Activated T-cell treated with anti-CD3 and anti-CD28 coated beads, Interleukin-2, amount 50 U/mL, for 24 hours (primary cell): ENCODE measurements at regions not wholly inside any gene's neighbourhood (a gene's known extent, or its start where the extent isn't known, plus 50 kb on each side); places are given as distances from the start of the nearest gene placed in this dataset.

Source experiments
- DNase-seq: peaks from one replicate; pipeline ENCODE4 v3.0.0-alpha.2; 2020
- H3K27ac Mint-ChIP-seq: 2 replicates; pipeline ENCODE4 v1.8.0; 2020; ENCODE audit warnings: mild to moderate bottlenecking, mixed read lengths
- H3K27me3 Mint-ChIP-seq: 2 replicates; pipeline ENCODE4 v1.8.0; 2020; ENCODE audit warnings: mixed read lengths
- H3K36me3 Mint-ChIP-seq: 2 replicates; pipeline ENCODE4 v1.8.0; 2020; ENCODE audit warnings: low read depth, mixed read lengths
- H3K4me1 Mint-ChIP-seq: 2 replicates; pipeline ENCODE4 v1.8.0; 2020; ENCODE audit warnings: low read depth, mixed read lengths
- H3K4me3 Mint-ChIP-seq: 2 replicates; pipeline ENCODE4 v1.8.0; 2020; ENCODE audit warnings: mild to moderate bottlenecking, moderate library complexity, mixed read lengths
- H3K9me3 Mint-ChIP-seq: 2 replicates; pipeline ENCODE4 v1.8.0; 2020; ENCODE audit warnings: mixed read lengths

DNA sequence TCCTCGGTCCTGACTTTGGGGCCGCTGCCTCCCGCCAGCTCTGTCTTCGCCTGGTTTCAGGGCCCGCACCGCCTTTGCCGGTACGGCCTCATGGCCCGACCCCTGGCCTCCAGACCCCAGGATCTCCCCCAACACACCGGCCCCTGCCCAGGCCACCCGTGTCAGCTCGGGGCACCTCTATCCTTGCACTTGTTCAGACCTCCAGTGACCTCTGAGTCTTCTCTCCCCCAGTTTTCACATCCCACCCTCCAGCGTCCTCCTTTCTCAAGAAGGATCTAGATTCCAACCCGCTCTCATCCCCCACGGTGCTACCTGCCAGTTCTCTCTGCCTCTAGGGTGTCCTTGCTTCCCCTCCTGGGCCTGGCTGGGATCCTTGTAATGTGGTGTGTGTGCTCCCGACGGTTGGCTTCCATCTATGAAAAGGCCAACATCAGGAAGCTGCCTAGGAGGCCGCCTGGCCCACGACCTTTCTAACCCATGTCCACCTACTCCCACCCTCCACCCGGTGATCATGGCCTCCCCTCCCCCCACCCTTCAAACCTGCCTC, 61.1 kb downstream of the SPATA31C2 start:
- peak overlapping the region; percentile 72 for H3K4me3 Mint-ChIP-seq
- H3K27ac Mint-ChIP-seq, result no peak overlapping the region
- H3K27me3 Mint-ChIP-seq, result peaks cover 79% of the 10 kb centered on the region
- peaks cover 18% of the 10 kb centered on the region for H3K4me1 Mint-ChIP-seq
- H3K36me3 Mint-ChIP-seq, result no peaks in the 10 kb centered on the region
- no peak for DNase-seq
- H3K9me3 Mint-ChIP-seq, result no peaks in the 10 kb centered on the region

DNA sequence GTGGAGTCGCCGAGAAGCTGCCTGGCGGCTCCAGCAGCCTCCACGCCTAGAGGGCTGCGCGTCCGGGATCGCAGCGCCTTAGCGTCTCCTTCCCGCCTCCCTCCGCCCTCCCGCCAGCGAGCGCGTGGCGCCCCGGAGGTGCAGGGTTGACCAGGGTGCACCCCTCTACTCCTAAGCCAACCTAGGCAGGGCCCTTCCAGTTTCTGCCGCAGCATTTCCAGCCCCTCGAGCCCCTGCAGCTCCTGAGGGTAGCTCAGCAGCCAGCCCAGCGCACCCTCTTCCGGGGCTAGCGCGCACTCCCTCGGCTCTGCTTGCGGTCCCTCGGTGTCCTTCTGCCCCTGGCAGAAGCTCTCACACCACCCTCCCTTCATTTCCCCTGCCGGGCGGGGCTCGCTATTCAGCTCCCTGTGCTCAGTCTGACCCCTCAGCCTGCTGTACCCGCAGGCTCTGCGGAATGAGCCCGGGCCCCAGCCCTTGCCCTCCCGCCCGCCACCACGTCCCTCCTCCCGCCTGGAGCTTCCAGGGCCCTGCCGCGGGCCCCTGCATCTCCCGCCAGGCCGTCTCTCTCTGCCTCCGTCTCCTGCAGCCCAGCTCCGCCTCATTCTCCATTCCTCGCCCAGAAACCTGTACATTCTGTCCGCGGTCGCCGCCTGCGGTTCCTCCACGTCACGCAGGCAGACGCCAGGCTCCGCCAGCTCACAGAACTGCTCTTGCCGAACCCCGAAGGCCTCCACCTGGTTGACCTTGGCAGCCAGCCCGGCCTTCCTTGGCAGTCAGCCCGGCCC, 61.8 kb downstream of the SPATA31C2 start:
- no peak overlapping the region for H3K27ac Mint-ChIP-seq
- H3K36me3 Mint-ChIP-seq, result no peaks in the 10 kb centered on the region
- peaks cover 18% of the 10 kb centered on the region for H3K4me1 Mint-ChIP-seq
- no peaks in the 10 kb centered on the region for H3K9me3 Mint-ChIP-seq
- peak; percentile 62 for DNase-seq
- H3K27me3 Mint-ChIP-seq, result peaks cover 85% of the 10 kb centered on the region
- peak overlapping the region; percentile 72 for H3K4me3 Mint-ChIP-seq

DNA sequence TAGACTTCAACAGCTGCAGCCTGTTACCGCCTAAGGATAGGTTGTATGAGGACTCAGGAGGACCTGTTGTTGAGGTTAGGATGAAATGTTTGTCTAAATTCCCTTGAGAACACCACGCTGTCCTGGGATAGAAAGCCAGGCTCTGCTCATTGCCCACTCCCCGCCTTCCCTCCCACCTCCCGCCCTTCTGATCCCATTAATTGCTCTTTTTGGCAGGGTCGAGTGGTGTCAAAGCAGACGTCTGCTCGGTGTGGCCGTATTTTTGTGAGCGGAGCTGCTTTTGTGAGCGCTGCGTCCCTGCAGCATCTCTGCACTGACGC, 62.3 kb downstream of the SPATA31C2 start:
- peaks cover 86% of the 10 kb centered on the region for H3K27me3 Mint-ChIP-seq
- H3K4me1 Mint-ChIP-seq, result peaks cover 18% of the 10 kb centered on the region
- no peaks in the 10 kb centered on the region for H3K36me3 Mint-ChIP-seq
- peak overlapping the region; percentile 72 for H3K4me3 Mint-ChIP-seq
- no peaks in the 10 kb centered on the region for H3K9me3 Mint-ChIP-seq
- DNase-seq, result no peak
- H3K27ac Mint-ChIP-seq, result no peak overlapping the region

DNA sequence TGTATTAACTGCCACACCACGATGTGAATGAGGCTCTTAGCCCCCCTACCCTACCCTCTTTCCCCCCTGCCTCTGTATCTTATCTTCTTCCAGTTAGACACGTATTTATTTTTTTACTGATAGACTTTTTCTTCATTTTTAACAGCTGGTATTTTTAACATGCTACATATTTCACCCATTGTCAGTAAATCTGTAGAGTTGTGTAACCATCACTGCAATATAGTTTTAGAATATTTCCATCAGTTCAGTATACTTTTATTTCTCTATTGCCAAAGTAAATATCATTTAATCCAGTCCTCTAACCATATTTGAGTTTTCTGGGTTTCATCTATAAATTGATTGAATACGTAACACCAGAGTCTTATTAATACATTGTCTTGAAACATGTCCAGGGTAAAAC, 62.8 kb downstream of the SPATA31C2 start:
- no peaks in the 10 kb centered on the region for H3K9me3 Mint-ChIP-seq
- peaks cover 18% of the 10 kb centered on the region for H3K4me1 Mint-ChIP-seq
- H3K27ac Mint-ChIP-seq, result no peak overlapping the region
- H3K36me3 Mint-ChIP-seq, result no peaks in the 10 kb centered on the region
- DNase-seq, result no peak
- peaks cover 89% of the 10 kb centered on the region for H3K27me3 Mint-ChIP-seq
- no peak overlapping the region for H3K4me3 Mint-ChIP-seq

DNA sequence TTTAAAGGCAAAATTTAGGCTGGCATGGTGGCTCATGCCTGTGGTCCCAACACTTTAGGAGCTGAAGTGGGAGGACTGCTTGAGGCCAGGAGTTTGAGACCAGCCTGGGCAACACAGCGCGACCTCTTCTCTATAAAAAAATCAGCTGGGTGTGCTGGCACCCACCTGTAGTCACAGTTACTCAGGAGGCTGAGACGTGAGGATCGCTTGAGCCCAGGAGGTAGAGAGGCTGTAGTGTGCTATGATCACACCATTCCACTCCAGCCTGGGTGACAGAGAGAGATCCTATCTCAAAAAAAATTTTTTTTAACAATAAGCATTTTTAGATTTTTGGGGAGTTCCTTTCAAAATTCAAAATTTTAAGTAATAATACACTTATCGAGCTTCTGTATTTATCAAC, 63.3 kb downstream of the SPATA31C2 start:
- no peak for DNase-seq
- Mint-ChIP-seq H3K36me3 (no peaks in the 10 kb centered on the region), H3K27ac (no peak overlapping the region), H3K27me3 (peaks cover 89% of the 10 kb centered on the region), H3K9me3 (no peaks in the 10 kb centered on the region), H3K4me1 (peaks cover 18% of the 10 kb centered on the region), H3K4me3 (no peak overlapping the region)

DNA sequence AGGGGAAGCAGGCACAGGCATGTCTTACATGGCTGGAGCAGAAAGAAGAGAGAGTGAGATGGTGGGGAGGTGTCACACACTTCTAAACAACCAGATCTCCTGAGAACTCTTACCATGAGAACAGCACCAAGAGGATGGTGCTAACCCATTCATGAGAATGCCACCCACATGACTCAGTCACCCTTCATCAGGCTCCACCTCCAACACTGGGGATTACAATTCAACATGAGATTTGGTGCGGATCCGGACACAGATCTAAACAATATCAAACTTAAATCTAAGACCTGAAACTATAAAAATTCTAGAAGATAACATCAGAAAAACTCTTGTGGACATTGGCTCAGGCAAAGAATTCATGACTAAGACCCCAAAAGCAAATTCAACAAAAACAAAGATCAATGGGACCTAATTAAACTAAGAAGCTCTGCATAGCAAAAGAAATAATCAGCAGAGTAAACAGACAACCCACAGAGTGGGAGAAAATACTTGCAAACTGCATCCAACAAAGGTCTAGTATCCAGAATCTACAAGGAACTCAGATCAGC, 65.4 kb downstream of the SPATA31C2 start:
- Mint-ChIP-seq H3K4me3 (no peak overlapping the region), H3K9me3 (no peaks in the 10 kb centered on the region), H3K36me3 (no peaks in the 10 kb centered on the region), H3K27ac (no peak overlapping the region), H3K4me1 (peaks cover 18% of the 10 kb centered on the region), H3K27me3 (peaks cover 70% of the 10 kb centered on the region)
- no peak for DNase-seq

DNA sequence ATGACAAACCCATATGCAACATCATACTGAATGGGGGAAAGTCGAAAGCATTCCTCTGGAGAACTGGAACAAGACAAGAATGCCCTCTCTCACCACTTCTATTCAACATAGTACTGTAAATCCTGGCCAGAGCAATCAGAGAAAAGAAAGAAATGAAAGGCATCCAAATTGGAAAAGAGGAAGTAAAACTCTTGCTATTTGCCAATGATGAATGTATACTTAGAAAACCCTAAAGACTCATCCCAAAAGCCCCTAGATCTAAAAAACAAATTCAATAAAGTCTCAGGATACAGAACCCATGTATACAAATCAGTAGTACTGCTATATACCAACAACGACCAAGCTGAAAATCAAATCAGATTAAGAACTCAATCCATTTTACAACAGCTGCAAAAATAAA, 66.9 kb downstream of the SPATA31C2 start:
- Mint-ChIP-seq H3K4me1 (peaks cover 9% of the 10 kb centered on the region), H3K4me3 (no peak overlapping the region), H3K36me3 (no peaks in the 10 kb centered on the region), H3K9me3 (no peaks in the 10 kb centered on the region), H3K27ac (no peak overlapping the region), H3K27me3 (peaks cover 70% of the 10 kb centered on the region)
- no peak for DNase-seq

DNA sequence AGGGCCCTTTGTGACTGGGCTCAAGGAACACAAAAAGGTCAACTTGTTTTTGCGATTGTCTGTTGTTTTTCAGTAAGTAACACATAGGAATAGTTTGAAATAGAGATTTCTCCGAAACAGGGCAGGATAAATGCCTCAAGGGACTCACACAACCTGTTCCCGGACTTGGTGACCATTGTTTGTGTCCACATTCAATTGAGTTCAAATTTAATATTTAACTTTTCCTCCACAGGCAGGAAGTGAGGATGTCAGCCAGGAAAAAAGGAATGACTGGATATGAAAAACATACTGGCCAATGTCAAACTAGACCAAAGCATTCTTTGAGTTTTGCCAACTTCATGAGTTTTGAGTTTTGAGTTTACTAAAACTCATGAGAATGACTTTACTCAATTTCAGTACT, 72.7 kb downstream of the SPATA31C2 start:
- H3K4me1 Mint-ChIP-seq, result no peaks in the 10 kb centered on the region
- peaks cover 36% of the 10 kb centered on the region for H3K27me3 Mint-ChIP-seq
- no peaks in the 10 kb centered on the region for H3K36me3 Mint-ChIP-seq
- DNase-seq, result no peak
- no peak overlapping the region for H3K4me3 Mint-ChIP-seq
- no peak overlapping the region for H3K27ac Mint-ChIP-seq
- H3K9me3 Mint-ChIP-seq, result no peaks in the 10 kb centered on the region

DNA sequence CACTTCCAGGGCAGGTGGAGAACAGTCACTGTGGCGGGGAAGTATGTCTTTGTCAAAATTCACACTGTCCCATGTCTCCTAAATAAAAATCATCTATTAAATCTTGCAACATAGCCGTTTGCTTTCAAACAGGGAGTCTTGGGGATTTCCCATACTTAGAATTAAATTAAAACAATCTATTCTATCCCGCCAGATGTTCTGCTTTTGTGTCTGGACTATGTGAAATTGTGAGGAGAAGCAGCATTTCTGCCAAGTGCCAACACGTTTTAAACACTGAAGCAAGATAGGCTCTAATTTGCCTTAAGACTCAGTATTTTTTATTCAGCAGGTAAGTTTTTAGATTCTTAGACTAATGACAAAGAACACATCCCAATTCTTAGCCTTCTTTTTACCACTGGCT, 73.7 kb downstream of the SPATA31C2 start:
- Mint-ChIP-seq H3K36me3 (no peaks in the 10 kb centered on the region), H3K27ac (no peak overlapping the region), H3K27me3 (peaks cover 29% of the 10 kb centered on the region), H3K4me1 (no peaks in the 10 kb centered on the region), H3K9me3 (no peaks in the 10 kb centered on the region), H3K4me3 (no peak overlapping the region)
- DNase-seq, result no peak

DNA sequence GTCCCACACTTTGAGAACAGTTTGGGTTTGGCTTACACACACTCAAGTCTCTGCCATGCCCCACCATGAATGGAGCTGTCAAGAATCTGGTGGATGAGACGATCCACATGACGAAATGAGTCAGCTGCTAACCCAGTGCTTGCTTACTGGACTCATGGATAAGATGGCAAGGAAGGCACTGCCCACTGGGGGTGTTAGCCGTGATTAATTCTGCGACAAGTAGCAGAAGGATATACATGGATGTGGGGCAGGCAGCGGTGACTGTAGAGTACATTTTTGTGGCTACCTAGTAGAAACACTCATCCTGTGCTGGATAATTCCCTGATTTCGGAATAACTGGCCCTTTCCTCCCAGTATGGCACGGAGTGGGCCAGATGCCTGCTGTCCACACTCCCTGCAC, 77.5 kb downstream of the SPATA31C2 start:
- Mint-ChIP-seq H3K4me3 (no peak overlapping the region), H3K4me1 (no peaks in the 10 kb centered on the region), H3K27ac (no peak overlapping the region), H3K9me3 (no peaks in the 10 kb centered on the region), H3K27me3 (peaks cover 22% of the 10 kb centered on the region), H3K36me3 (no peaks in the 10 kb centered on the region)
- no peak for DNase-seq

DNA sequence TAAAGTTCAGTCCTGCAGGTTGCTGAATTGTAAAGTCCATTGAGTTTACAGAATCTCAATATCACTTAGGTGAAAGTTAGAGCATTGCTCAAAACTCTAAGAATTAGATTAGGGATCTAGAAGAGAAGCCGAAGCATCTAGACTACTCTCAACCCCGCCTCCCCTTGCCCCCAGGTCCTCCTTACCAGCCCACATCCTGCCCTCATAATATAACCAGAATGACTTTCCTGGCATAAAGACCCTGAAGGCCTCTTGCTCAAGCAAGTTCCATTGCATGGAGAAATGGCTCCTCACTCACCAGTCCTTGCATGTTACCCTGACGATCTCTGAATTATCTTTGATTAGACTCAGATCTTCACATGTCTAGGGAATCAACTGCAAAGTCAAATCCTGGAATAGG, 78.8 kb downstream of the SPATA31C2 start:
- Mint-ChIP-seq H3K4me1 (no peaks in the 10 kb centered on the region), H3K9me3 (no peaks in the 10 kb centered on the region), H3K36me3 (no peaks in the 10 kb centered on the region), H3K4me3 (no peak overlapping the region), H3K27me3 (peaks cover 19% of the 10 kb centered on the region), H3K27ac (no peak overlapping the region)
- DNase-seq, result no peak

DNA sequence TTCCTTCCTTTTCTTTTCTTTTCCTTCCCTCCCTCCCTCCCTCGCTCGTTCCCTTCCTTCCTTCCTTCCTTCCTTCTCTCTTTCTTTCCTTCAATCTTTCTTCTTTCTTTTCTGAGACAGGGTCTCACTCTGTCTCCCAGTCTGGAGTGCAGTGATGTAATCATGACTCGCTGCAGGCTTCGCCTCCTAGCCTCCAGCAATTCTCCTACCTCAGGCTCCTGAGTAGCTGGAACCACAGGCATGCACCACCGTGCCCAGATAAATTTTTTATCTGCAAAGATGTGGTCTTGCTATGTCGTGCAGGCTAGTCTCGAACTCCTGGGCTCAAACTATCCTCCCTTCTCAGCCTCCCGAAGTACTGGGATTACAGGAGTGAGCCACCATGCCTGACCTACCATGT, 81.4 kb downstream of the SPATA31C2 start:
- Mint-ChIP-seq H3K4me3 (no peak overlapping the region), H3K27me3 (peaks cover 27% of the 10 kb centered on the region), H3K36me3 (no peaks in the 10 kb centered on the region), H3K27ac (no peak overlapping the region), H3K9me3 (no peaks in the 10 kb centered on the region), H3K4me1 (no peaks in the 10 kb centered on the region)
- no peak for DNase-seq

DNA sequence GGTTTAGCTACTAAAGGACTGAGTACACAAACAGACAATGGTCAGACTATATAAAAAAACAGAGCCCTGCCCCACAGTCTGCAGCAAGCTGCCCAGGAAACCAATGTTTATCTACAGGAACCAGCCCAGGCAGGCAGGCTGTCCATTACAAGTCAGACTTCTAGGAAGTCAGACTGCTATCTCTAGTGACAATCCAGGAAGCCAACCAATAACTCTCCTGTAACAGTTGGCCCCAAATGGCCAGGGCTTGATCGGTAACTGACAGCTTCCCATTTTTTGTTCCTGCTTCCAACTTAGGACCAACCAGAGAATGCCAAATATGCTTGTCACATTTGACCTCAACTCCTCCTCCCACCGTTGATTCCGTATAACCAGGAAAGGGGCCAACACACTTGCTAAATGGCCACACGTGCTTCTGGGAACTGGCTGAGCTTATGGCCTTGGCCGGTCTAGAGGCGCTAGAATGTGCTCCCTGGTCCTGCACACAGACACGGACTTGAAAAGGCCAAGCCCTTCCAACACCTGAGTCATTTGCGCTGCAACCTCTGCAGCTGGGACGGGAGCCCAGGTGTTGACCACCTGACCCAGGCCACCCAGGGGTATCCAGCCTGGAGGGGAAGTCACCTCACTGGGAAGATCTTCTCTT, 79.6 kb upstream of the CDK20 start:
- Mint-ChIP-seq H3K9me3 (no peaks in the 10 kb centered on the region), H3K36me3 (no peaks in the 10 kb centered on the region), H3K4me1 (peaks cover 7% of the 10 kb centered on the region), H3K27me3 (peaks cover 28% of the 10 kb centered on the region), H3K4me3 (no peak overlapping the region), H3K27ac (no peak overlapping the region)
- DNase-seq, result no peak

DNA sequence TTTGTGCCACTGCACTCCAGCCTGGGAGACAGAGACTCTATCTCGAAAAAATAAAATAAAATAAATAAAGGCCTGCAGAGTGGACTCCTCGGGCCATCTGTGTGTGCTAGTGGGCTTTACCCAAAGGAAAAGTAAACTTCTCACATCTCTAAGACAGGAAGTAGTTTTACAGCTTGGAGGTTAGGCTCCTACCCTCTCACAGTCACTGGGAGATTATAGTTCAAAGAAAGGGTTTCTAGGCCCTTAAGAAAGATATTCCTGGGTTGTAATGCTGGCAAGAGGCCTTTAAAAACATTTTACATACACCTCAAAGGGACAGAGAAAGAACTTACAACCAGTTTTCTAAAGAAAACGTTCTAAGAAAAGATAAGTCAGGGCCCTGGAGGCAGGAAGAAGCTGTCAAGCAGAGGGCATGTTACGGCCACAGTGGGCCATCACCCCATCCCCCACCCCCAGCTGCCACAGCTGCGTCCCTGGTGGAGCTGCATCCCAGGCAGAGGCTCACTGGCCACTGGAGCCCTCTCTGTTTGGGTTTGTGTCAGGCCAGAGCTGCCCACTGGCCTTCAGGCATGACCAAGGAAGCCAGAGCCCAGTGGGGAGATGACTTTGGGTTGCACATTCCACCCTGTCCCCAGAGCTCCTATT, 78.1 kb upstream of the CDK20 start:
- Mint-ChIP-seq H3K27me3 (peaks cover 32% of the 10 kb centered on the region), H3K36me3 (no peaks in the 10 kb centered on the region), H3K4me1 (peaks cover 12% of the 10 kb centered on the region), H3K9me3 (no peaks in the 10 kb centered on the region), H3K27ac (no peak overlapping the region), H3K4me3 (no peak overlapping the region)
- DNase-seq, result no peak

DNA sequence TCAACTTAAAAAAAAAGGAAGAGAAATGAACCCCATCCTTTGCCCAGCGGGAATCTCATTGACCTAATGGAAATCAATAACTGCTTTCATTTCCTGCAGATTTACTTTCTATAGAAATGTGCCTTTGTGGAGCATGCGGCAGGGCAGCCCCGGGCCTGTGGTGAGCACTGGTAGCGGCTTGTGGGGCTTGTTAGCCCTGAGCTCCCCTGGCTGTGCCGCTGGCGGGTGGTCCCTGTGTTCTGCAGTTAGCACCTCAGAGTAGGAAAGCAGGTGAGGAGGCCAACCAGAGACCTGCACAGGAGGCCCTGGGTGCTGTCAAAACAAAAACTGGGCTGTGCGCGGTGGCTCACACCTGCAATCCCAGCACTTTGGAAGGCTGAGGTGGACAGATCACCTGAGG, 76.8 kb upstream of the CDK20 start:
- Mint-ChIP-seq H3K27me3 (peaks cover 39% of the 10 kb centered on the region), H3K4me1 (peaks cover 12% of the 10 kb centered on the region), H3K27ac (no peak overlapping the region), H3K9me3 (no peaks in the 10 kb centered on the region), H3K36me3 (no peaks in the 10 kb centered on the region), H3K4me3 (no peak overlapping the region)
- no peak for DNase-seq
